ENCODE measurements at regions not wholly inside any gene's neighbourhood (a gene's known extent, or its start where the extent isn't known, plus 50 kb on each side); places are given as distances from the start of the nearest gene placed in this dataset.
A peak's percentile ranks its signal among the peaks of the same experiment; 100 is the strongest.

DNA sequence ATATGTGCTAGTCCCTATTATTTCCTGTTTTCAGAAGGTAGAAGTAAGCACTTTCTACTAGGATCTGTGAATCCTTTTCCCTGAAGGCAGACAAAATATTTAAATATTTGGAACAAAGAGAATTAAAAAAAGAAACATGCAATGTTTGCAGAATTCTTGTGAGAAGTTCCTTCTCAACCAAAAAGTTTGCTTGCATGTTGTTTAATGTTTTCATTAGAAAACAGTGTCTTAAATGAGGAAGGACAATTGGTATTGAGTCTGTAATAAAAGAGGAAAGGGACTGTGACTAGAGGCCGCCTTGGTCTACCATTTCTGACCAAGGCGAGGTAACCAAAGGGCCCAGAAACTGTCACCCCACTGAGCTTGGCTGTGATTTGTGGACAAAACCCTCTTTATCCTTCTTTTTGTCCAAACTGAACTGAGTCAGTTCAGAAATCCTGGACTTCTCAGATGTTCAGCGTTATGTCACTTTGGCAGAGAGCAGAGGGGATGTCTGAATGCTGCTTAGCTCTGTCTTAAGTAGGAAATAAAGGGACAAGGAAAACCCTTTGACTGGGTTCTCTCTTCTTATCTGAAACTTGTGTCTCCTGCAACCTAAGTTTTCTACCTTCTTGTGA, 129.8 kb upstream of the CPM start:
- peak in 1 of 2 donors; percentile 48 for DNase-seq

DNA sequence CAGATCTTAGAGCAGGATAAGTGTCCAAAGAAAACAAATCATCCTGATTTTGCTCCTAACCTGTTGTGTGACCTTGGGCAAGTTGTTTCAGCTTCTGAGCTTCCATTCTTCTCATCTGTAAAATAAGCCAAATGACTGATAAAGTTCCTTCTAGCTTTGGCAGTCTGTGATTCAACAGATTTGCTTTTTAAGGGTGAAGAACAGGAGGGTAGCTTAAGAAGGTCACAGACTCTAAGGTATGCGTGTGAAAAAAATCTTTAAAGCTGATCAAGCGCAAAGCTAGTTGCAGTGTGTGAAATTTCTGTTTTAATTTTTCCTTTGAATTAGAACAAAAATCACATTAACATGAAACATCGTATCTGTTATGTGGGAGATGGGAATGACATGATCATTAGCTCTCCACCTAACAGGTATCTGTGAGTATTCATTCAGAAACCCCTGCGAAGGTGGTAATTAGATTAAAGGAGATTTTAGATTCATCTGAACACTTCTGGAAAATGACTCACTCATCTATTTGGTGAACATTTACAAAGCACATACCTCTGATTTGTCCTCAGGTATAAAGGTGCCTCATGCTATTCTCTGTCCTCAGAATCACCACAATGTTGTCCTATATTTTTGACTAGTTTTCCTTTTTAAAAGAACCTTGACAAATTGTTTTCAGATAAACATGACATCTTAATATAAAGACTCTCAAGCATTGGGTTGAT, 131.9 kb upstream of the CPM start:
- DNase-seq: no peak

- DNase-seq: no peak
Measured at GRCh38 chr12:69065775-69066174, 132.8 kb upstream of the CPM start.

- no peak for DNase-seq
Measured at GRCh38 chr12:69066492-69067373, 133.8 kb upstream of the CPM start.

DNA sequence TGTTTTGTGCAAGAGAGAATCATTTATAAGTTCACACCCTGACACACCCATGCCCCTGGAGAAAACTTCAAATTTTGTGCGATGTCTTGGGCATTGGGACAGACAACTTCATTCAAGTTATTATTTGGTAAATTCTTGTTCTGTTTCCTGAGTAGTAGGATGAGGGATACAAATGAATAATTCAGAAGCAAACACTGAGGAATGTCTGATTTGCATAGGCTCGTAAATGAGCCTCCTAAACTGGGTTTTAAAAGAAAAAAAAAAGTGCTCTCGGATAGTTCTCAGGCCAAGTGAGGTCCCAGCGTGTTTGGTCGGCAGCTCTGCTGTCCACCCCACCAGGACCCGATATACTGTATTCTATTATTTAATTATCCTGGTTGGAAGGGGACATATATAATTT, 134.7 kb upstream of the CPM start:
- no peak for DNase-seq

- DNase-seq: peak; percentile 43 to 55
Measured at GRCh38 chr12:69068448-69068847, 135.5 kb upstream of the CPM start.

GRCh38 chr12:69069479-69069878, 136.5 kb upstream of the CPM start:
- DNase-seq: no peak

- peak; percentile 77 to 81 for DNase-seq
Measured at GRCh38 chr12:69070319-69071090, 137.5 kb upstream of the CPM start.

DNA sequence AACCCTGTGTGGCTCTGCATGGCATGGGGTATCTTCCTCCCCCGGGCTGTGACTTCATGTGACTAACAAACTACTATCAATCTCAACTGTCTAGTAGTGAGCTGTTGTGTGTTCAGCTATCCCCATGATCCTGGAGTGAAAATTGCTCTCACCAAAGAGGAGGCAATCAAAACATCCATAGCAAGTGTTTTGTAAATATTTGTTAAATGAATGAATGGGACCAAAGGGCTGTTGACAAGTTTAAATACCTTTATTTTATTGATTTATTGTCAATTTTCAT, 138.1 kb upstream of the CPM start:
- no peak for DNase-seq

GRCh38 chr12:69073035-69073434, 140.1 kb upstream of the CPM start:
- DNase-seq: no peak

- DNase-seq: no peak
Measured at GRCh38 chr12:69074556-69075349, 141.8 kb upstream of the CPM start.

- no peak for DNase-seq
Measured at GRCh38 chr12:69083689-69084088, 150.7 kb upstream of the CPM start.

DNA sequence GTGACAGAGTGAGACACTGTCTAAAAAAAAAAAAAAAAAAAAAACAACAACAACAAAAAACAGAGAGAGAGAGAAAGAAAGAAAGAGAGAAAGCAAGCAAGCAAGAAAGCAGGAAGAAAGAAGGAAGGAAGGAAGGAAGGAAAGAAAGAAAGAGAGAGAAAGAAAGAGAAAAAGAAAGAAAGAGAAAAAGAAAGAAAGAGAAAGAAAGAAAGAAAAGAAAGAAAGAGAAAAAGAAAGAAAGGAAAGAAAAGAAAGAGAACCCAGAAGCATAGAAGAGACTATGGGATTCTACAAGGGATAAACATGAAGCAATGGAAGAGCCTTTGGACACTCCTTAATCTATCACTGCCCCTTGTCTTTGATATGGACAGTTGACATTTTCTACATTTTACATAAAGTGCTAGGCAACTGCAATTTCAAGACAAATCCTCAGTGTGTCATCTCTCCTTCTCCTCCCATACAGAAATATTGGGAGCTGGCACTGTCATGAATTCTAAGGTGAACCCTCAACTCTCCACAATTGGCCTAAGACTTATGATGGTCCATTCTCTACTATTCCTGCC, 151.9 kb upstream of the CPM start:
- DNase-seq: no peak

GRCh38 chr12:69085852-69086251, 152.9 kb upstream of the CPM start:
- no peak for DNase-seq

- DNase-seq: no peak
Measured at GRCh38 chr12:69087986-69088385, 151.4 kb upstream of the CPSF6 start.

DNA sequence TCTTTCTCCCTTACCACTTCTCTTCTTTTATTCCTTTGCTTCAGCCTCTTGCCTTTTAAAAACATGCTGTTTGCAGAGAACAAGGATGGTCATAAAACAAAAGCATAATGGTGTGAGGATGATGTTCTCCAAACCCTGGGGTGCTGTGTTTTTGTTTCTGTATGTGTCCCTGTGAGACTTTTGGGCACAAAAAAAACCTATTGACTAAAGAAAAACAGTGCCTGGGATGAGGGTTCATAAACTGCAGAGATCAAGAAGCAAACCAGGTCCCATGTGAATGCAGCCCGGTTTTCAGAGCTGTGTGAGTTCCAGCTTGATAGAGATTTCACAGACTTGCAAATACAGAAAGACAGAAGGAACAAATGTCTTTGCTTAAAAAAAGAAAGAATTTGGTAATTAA, 148.6 kb upstream of the CPSF6 start:
- no peak for DNase-seq

DNA sequence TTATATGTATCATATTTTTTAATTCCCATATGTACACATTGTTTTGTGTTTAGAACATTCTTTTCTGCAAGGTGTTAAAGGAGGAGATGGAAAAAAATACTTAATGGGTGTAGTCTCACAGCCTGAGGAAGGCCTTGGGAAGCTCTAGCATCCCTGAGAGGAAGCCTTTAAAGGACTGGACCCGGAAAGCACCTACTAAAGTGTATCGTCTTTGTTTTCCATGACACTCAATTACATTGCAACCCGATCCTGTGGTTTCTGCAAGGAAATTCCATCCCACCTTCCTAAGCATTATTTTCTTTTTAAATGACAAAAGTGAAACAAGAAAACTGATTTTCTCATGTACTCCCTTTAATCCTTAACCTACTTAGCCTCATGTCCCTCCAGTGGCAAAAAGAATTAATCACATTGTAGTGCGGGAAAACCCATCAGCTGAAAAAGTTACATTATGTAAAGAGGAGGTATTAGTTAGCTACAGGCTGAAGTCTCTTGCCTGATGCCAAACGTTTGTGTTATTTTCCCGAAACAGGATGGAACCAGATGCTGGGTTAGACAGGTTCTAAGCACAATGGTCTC, 147.8 kb upstream of the CPSF6 start:
- no peak for DNase-seq

GRCh38 chr12:69092137-69092536, 147.2 kb upstream of the CPSF6 start:
- no peak for DNase-seq

DNA sequence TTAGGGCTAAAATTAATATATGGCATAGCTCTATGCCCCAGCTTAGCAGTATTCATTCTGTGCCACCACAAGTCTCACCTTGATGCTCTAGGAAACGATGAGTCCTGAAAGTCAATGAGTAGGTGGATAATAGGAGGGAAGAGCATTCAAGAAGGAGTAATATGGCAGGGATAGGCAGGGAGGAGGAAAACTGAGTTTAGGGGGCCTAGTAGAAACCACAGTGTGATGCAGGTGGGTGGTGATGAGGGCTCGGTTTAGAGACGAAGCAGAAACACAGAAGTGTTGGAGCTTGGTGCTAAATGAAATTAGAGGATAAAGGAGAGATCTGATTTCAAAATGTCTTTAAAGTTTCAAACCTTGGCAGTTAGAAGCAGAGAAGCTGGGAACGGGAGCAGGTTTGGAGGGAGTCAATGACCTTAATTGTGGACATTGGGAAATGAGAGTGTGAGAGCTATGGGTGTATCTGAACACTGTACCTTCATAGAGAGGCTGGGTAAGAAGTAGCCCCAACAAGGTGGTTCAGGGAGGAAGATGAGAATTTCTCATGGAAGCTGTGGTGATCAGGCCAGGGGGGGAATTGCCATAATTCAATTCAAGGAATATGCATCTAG, 144.7 kb upstream of the CPSF6 start:
- DNase-seq: no peak

GRCh38 chr12:69095765-69096477, 143.4 kb upstream of the CPSF6 start:
- no peak for DNase-seq
